Spleen (tissue), 7 donors: ENCODE measurements at regions not wholly inside any gene's neighbourhood (a gene's known extent, or its start where the extent isn't known, plus 50 kb on each side); places are given as distances from the start of the nearest gene placed in this dataset.

Experiments
- POLR2A ChIP-seq, 3 donors: fragments of 450-650 bp; IDR thresholded peaks; one replicate each; pipeline ENCODE4 v1.5.1; 2017; ENCODE audit warnings: antibody characterized with exemption in 3 of 3, mild to moderate bottlenecking in 1 of 3
- POLR2AphosphoS5 ChIP-seq, 3 donors: sonication (generic); formaldehyde crosslinking; IDR thresholded peaks; one replicate each; pipeline ENCODE4 v1.5.1; 2017; ENCODE audit warnings: antibody characterized with exemption in 3 of 3
- TF ChIP-seq, protein P1 (sequence below), 11 experiments: fragments of 200-600 bp in 7 of 11; fragments of 450-650 bp in 4 of 11; sonication (generic) in 4 of 11; IDR thresholded peaks in 8 of 11; conservative IDR thresholded peaks in 3 of 11; 1 replicate in 7 of 11; 2 replicates in 4 of 11; pipeline versions ENCODE4 v1.4.0 to v1.8.0; 2016 to 2021; ENCODE audit warnings: antibody characterized with exemption in 11 of 11, inconsistent platforms in 4 of 11, mild to moderate bottlenecking in 1 of 11
- donor health status: DM: no; HTN: no; CAD: no; lungs with moderate emphysema.
- donor health status: DM: no; HTN: no; CAD: no.
- donor health status: DM: no; HTN: no; CAD: no.

DNA sequence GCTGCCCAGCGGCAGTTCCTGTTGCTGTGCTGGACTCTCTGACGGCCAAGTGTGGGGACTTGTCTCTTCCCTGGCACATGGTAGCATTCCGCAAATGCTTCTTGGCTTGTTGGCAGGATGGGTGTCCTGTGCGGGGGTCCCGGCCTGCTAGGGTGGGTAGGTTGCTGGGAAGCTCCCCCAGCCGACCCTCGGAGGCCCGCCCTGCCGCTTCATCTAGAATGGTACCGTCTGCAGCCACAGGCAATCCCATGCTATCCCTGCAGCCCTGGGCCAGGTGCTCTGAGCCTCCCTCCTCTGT, 78.3 kb upstream of the LHX1 start:
- TF ChIP-seq POLR2AphosphoS5 (IDR thresholded peaks at IDR 0.05) (no peak), POLR2A (IDR thresholded peaks at IDR 0.05) (no peak)
- TF ChIP-seq, protein P1, sequence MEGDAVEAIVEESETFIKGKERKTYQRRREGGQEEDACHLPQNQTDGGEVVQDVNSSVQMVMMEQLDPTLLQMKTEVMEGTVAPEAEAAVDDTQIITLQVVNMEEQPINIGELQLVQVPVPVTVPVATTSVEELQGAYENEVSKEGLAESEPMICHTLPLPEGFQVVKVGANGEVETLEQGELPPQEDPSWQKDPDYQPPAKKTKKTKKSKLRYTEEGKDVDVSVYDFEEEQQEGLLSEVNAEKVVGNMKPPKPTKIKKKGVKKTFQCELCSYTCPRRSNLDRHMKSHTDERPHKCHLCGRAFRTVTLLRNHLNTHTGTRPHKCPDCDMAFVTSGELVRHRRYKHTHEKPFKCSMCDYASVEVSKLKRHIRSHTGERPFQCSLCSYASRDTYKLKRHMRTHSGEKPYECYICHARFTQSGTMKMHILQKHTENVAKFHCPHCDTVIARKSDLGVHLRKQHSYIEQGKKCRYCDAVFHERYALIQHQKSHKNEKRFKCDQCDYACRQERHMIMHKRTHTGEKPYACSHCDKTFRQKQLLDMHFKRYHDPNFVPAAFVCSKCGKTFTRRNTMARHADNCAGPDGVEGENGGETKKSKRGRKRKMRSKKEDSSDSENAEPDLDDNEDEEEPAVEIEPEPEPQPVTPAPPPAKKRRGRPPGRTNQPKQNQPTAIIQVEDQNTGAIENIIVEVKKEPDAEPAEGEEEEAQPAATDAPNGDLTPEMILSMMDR (IDR thresholded peaks at IDR 0.05 in 8 of 11, conservative IDR thresholded peaks at IDR 0.05 in 3 of 11) = no peak
